Spleen (tissue), 7 donors: ENCODE measurements at regions not wholly inside any gene's neighbourhood (a gene's known extent, or its start where the extent isn't known, plus 50 kb on each side); places are given as distances from the start of the nearest gene placed in this dataset.

Experiments
- CTCF ChIP-seq, 11 experiments: fragments of 200-600 bp in 7 of 11; fragments of 450-650 bp in 4 of 11; sonication (generic) in 4 of 11; IDR thresholded peaks in 8 of 11; conservative IDR thresholded peaks in 3 of 11; 1 replicate in 7 of 11; 2 replicates in 4 of 11; pipeline versions ENCODE4 v1.4.0 to v1.8.0; 2016 to 2021; ENCODE audit warnings: antibody characterized with exemption in 11 of 11, inconsistent platforms in 4 of 11, mild to moderate bottlenecking in 1 of 11
- POLR2A ChIP-seq, 3 donors: fragments of 450-650 bp; IDR thresholded peaks; one replicate each; pipeline ENCODE4 v1.5.1; 2017; ENCODE audit warnings: antibody characterized with exemption in 3 of 3, mild to moderate bottlenecking in 1 of 3
- POLR2AphosphoS5 ChIP-seq, 3 donors: sonication (generic); formaldehyde crosslinking; IDR thresholded peaks; one replicate each; pipeline ENCODE4 v1.5.1; 2017; ENCODE audit warnings: antibody characterized with exemption in 3 of 3
- donor health status: DM: no; HTN: no; CAD: no; lungs with moderate emphysema.
- donor health status: DM: no; HTN: no; CAD: no.
- donor health status: DM: no; HTN: no; CAD: no.

- TF ChIP-seq CTCF (IDR thresholded peaks at IDR 0.05 in 8 of 11, conservative IDR thresholded peaks at IDR 0.05 in 3 of 11) = no peak
- no peak for TF ChIP-seq POLR2AphosphoS5 (IDR thresholded peaks at IDR 0.05)
- no peak for TF ChIP-seq POLR2A (IDR thresholded peaks at IDR 0.05)
Measured at GRCh38 chr3:124131580-124131979, 139.7 kb upstream of the ROPN1 start.
